ENCODE measurements at regions not wholly inside any gene's neighbourhood (a gene's known extent, or its start where the extent isn't known, plus 50 kb on each side); places are given as distances from the start of the nearest gene placed in this dataset.

GRCh38 chr13:39811696-39812095, 156.2 kb downstream of the COG6 start:
- TF ChIP-seq CTCF (IDR thresholded peaks at IDR 0.05) (no peak), POLR2A (IDR thresholded peaks at IDR 0.05) (no peak), POLR2AphosphoS5 (IDR thresholded peaks at IDR 0.05) (no peak), EP300 (IDR thresholded peaks at IDR 0.05) (no peak)
